SU-DHL-6 (cell line): ENCODE measurements at regions not wholly inside any gene's neighbourhood (a gene's known extent, or its start where the extent isn't known, plus 50 kb on each side); places are given as distances from the start of the nearest gene placed in this dataset.

ENCODE experiments used
- H2AFZ ChIP-seq: fragments of 200-600 bp; sonication (generic); 2 replicates; pipeline ENCODE4 v1.6.1; 2014; ENCODE audit warnings: low read depth, mild to moderate bottlenecking, moderate library complexity, mixed read lengths, antibody characterized with exemption, low read length; ENCODE audit not compliant: severe bottlenecking
- H3F3A ChIP-seq: fragments of 200-600 bp; shearing (Covaris generic); 2 replicates; pipeline ENCODE4 v1.6.0; 2016; ENCODE audit warnings: antibody characterized with exemption, mild to moderate bottlenecking; ENCODE audit not compliant: insufficient read depth
- H3K27ac ChIP-seq: fragments of 200-600 bp; sonication (generic); 2 replicates; pipeline ENCODE4 v1.5.1; 2016; ENCODE audit warnings: low read depth, mild to moderate bottlenecking, low read length, moderate library complexity, mixed read lengths
- H3K27me3 ChIP-seq: fragments of 200-600 bp; sonication (generic), shearing (Covaris generic); 2 replicates; pipeline ENCODE4 v1.6.0; 2014; ENCODE audit warnings: mild to moderate bottlenecking, low read length
- H3K36me3 ChIP-seq: fragments of 200-600 bp; sonication (generic); 2 replicates; pipeline ENCODE4 v1.6.1; 2014; ENCODE audit warnings: mild to moderate bottlenecking, low read length, mixed read lengths
- H3K4me2 ChIP-seq: fragments of 300-600, 200-600 bp; shearing (Covaris generic), sonication (generic); 2 replicates; pipeline ENCODE4 v1.6.0; 2014; ENCODE audit warnings: low read length, low read depth, mild to moderate bottlenecking; ENCODE audit not compliant: poor library complexity, severe bottlenecking
- H3K4me3 ChIP-seq: fragments of 200-600 bp; sonication (generic); 2 replicates; pipeline ENCODE4 v1.5.1; 2014; ENCODE audit warnings: antibody characterized with exemption, low read length, mild to moderate bottlenecking, mixed read lengths; ENCODE audit not compliant: insufficient read depth, poor library complexity, severe bottlenecking
- H3K79me2 ChIP-seq: fragments of 200-600 bp; sonication (generic); 2 replicates; pipeline ENCODE4 v1.6.1; 2014; ENCODE audit warnings: mild to moderate bottlenecking, low read length, moderate library complexity; ENCODE audit not compliant: insufficient read depth
- H3K9ac ChIP-seq: fragments of 200-600 bp; sonication (generic); 2 replicates; pipeline ENCODE4 v1.7.0; 2014; ENCODE audit warnings: mild to moderate bottlenecking, low read length
- H3K9me2 ChIP-seq: fragments of 200-600 bp; sonication (generic); replicated peaks from 2 replicates; pipeline ENCODE4 v1.6.1; 2014; ENCODE audit warnings: low read length; ENCODE audit not compliant: insufficient read depth
- H3K9me3 ChIP-seq: fragments of 200-600 bp; sonication (generic); 2 replicates; pipeline ENCODE4 v1.6.1; 2014; ENCODE audit warnings: low read length, mixed read lengths; ENCODE audit not compliant: insufficient read depth
- H4K20me1 ChIP-seq: fragments of 200-600 bp; sonication (generic); 2 replicates; pipeline ENCODE4 v1.6.1; 2014; ENCODE audit warnings: low read depth, mild to moderate bottlenecking, antibody characterized with exemption, low read length, moderate library complexity, mixed read lengths
- EZH2phosphoT487 ChIP-seq: fragments of 200-600 bp; sonication (generic), shearing (Covaris generic); conservative IDR thresholded peaks from 2 replicates; pipeline ENCODE4 v1.6.1; 2018; ENCODE audit warnings: mild to moderate bottlenecking, antibody characterized with exemption, low read length, moderate library complexity, mixed read lengths
- TF ChIP-seq, protein P1 (sequence below): fragments of 200-600 bp; sonication (generic); IDR thresholded peaks from one replicate; pipeline ENCODE4 v1.5.1; 2017; ENCODE audit warnings: antibody characterized with exemption, mild to moderate bottlenecking, low read length, moderate library complexity; ENCODE audit not compliant: insufficient read depth, poor library complexity, severe bottlenecking

- no peaks in the 10 kb centered on the region for H3K9me2 ChIP-seq
- no peaks in the 10 kb centered on the region for H3K79me2 ChIP-seq
- H3K4me2 ChIP-seq = no peak overlapping the region
- no peaks in the 10 kb centered on the region for H3F3A ChIP-seq
- no peaks in the 10 kb centered on the region for H3K9me3 ChIP-seq
- H2AFZ ChIP-seq = no peak overlapping the region
- H3K27me3 ChIP-seq = no peaks in the 10 kb centered on the region
- H3K4me3 ChIP-seq = no peak overlapping the region
- H3K9ac ChIP-seq = no peak overlapping the region
- H3K27ac ChIP-seq = no peak overlapping the region
- TF ChIP-seq, protein P1, sequence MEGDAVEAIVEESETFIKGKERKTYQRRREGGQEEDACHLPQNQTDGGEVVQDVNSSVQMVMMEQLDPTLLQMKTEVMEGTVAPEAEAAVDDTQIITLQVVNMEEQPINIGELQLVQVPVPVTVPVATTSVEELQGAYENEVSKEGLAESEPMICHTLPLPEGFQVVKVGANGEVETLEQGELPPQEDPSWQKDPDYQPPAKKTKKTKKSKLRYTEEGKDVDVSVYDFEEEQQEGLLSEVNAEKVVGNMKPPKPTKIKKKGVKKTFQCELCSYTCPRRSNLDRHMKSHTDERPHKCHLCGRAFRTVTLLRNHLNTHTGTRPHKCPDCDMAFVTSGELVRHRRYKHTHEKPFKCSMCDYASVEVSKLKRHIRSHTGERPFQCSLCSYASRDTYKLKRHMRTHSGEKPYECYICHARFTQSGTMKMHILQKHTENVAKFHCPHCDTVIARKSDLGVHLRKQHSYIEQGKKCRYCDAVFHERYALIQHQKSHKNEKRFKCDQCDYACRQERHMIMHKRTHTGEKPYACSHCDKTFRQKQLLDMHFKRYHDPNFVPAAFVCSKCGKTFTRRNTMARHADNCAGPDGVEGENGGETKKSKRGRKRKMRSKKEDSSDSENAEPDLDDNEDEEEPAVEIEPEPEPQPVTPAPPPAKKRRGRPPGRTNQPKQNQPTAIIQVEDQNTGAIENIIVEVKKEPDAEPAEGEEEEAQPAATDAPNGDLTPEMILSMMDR = no peak
- no peak for TF ChIP-seq EZH2phosphoT487
- no peaks in the 10 kb centered on the region for H4K20me1 ChIP-seq
- no peaks in the 10 kb centered on the region for H3K36me3 ChIP-seq
Observed at GRCh38 chr13:44118881-44119280, 239.2 kb downstream of the LACC1 start.

- H2AFZ ChIP-seq = no peak overlapping the region
- no peaks in the 10 kb centered on the region for H3K27me3 ChIP-seq
Observed at GRCh38 chr13:44120043-44120442, 240.3 kb downstream of the LACC1 start.

DNA sequence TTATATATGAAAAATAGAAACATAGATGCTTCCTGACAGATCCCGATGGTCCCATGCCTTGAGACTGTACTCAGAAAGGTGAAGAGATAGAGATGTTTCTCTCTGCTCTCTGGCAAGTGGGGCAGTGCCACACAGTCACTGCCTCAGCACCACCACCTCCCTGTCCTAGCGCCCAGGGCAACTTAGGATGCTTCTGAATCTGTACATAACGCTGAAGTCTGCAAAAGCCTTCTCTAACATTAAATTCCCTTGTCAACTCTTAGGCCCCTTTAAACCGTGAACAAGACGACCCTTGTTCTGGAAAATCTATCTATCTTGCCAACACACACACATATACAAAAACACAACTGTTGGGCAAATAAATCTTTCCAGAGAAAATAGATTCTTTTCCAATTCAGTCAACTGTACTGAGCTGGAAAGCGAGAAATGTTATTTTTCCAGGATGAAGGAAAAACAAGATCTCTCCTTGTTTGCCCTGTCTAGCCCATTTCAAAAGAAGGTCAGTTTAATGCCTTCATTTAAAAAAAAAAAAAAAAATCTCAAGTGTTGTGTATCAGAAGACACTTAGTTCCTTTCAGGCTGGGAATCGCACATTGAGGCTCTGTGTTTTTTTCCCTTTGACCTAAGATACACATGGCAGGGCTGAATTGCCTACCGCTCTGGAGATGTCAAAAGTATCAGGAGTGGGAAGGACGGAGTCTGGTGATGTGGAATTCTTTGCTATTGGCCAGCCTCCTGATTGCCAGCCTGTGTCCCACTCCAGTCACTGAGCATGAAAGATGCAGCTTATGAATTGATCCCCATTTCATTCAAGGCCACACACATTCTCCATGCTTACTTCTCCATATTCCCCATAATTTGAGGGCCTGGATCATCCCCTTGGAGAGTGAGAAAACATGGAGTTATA lies 241.4 kb downstream of the LACC1 start:
- TF ChIP-seq, protein P1 = no peak
- no peak for TF ChIP-seq EZH2phosphoT487
- H3K9me2 ChIP-seq = no peaks in the 10 kb centered on the region
- no peaks in the 10 kb centered on the region for H3K9me3 ChIP-seq

More at GRCh38 chr13:44120043-44120442, 240.3 kb downstream of the LACC1 start:
- no peak overlapping the region for H3K4me2 ChIP-seq
- H3K9ac ChIP-seq = no peak overlapping the region
- no peaks in the 10 kb centered on the region for H3F3A ChIP-seq
- no peaks in the 10 kb centered on the region for H4K20me1 ChIP-seq
- no peaks in the 10 kb centered on the region for H3K9me2 ChIP-seq
- H3K9me3 ChIP-seq = no peaks in the 10 kb centered on the region
- no peak overlapping the region for H3K4me3 ChIP-seq
- TF ChIP-seq EZH2phosphoT487 = no peak
- TF ChIP-seq, protein P1 = no peak
- H3K27ac ChIP-seq = no peak overlapping the region
- H3K36me3 ChIP-seq = no peaks in the 10 kb centered on the region
- H3K79me2 ChIP-seq = no peaks in the 10 kb centered on the region

More for the DNA sequence above, 241.4 kb downstream of the LACC1 start:
- H3K9ac ChIP-seq = no peak overlapping the region
- no peaks in the 10 kb centered on the region for H4K20me1 ChIP-seq
- no peaks in the 10 kb centered on the region for H3K27me3 ChIP-seq
- H3K4me3 ChIP-seq = no peak overlapping the region
- H3K36me3 ChIP-seq = no peaks in the 10 kb centered on the region
- H2AFZ ChIP-seq = no peak overlapping the region
- no peak overlapping the region for H3K4me2 ChIP-seq
- no peaks in the 10 kb centered on the region for H3F3A ChIP-seq
- H3K79me2 ChIP-seq = no peaks in the 10 kb centered on the region
- no peak overlapping the region for H3K27ac ChIP-seq
